Middle frontal gyrus (tissue), 1 donor: ENCODE measurements at regions not wholly inside any gene's neighbourhood (a gene's known extent, or its start where the extent isn't known, plus 50 kb on each side); places are given as distances from the start of the nearest gene placed in this dataset.

Source experiments
- DNase-seq: peaks from one replicate; pipeline ENCODE4 v3.0.0-alpha.2; 2015; ENCODE audit warnings: low spot score; ENCODE audit errors: extremely low spot score

GRCh38 chr10:84770824-84771223, 442.4 kb downstream of the CCSER2 start:
- no peak for DNase-seq

- no peak for DNase-seq
These were observed 455.0 kb downstream of the CCSER2 start for GRCh38 chr10:84783386-84783785.

GRCh38 chr10:84783909-84784308, 455.5 kb downstream of the CCSER2 start:
- no peak for DNase-seq

DNA sequence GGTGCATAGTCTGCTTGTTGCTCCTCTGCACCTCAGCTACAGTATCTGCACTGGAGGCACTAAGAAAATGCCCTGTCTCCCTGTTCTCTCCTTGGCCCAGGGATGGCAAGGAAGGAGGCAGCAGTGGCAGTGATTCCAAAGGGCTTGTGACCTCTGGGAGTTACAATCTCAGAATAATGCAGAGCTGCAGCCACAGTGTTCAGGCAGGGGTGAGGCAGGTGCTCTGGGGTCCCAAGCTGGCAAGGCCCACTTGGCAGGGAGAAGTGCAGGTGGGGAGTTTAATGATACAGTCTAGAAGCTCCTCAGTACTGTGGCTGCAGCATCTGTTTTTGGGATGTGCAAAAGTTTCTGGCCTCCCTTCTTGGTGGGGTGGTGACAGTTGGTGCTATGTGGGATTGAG, 456.4 kb downstream of the CCSER2 start:
- no peak for DNase-seq

DNA sequence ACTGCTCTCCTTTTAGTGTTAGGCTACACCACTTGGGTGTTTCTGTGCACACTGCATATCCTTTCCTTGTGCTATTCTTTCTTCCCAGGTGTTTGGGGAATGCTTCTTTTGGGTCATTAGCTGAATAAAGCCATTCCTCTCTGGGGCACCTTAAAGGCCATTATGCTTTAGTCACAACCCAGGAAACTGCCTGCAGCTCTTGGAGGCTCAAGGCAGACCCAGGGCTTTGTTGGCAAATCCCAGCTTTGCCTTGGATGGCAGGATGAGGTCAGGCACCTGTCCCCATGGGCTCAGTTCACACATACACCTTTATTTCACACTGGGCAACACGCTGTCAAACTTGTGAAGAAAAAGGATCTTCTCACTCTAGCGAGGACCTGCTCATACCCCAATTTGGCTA, 460.6 kb downstream of the CCSER2 start:
- DNase-seq = no peak

DNA sequence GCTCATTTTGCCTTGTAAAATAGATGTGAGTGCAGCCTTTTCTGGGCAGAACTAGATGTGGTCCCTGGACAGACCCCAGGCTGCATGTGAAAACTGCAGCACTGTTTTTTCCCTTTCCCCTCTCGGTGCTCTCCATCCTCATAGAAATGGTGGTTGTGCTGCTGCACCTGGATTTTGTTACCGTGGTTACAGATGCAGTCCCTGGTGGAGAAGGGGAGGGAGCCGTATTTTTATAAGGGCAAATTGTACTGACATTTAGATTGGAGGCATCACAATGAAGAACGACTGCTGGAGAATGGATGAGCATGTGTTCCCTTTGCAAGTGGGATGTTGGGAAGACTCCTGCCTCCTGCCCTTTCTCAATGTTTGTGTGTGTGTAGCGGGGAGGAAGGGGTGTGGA, 469.9 kb downstream of the CCSER2 start:
- no peak for DNase-seq

- DNase-seq = no peak
These were observed 472.8 kb downstream of the CCSER2 start for GRCh38 chr10:84801156-84801555.

DNA sequence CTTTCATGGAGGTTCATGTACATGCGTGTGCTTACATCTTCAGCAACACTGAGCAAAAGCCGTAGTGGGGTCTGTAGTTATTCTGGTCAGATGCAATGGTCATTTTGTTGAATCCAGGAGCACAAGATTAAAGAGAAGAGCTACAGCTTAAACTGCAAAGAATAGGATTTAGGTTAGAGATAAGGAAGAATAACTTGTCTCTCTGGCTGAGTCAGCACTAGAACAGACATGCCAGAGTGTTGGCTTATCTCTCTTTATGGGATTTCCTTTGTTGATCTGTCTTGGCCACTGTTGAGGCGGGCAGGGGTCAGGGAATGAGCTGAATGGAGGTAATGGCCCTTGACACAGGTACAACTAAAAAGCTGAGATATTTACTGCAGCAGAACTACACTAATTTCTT, 473.5 kb downstream of the CCSER2 start:
- no peak for DNase-seq

- DNase-seq = no peak
These were observed 476.8 kb downstream of the CCSER2 start for GRCh38 chr10:84805149-84805548.

DNA sequence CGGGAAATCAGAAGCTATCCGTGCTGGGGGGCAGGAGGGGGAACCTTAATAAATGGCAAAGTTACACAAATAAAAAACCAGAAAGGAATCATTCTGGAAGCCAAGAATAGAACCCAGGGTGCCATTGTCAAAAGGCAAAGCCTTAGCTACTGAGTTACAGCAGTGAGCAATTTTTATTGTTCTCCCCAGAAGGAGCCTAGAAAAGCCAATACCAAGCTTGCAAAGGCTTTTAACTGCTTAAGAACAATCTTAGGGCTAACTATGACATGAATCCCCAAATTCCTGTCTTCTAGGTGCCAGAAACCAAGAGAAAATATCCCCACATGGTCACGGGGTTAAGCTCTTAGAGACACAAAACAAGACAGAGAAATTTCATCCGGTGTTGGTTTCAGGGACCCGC, 482.7 kb downstream of the CCSER2 start:
- no peak for DNase-seq

DNA sequence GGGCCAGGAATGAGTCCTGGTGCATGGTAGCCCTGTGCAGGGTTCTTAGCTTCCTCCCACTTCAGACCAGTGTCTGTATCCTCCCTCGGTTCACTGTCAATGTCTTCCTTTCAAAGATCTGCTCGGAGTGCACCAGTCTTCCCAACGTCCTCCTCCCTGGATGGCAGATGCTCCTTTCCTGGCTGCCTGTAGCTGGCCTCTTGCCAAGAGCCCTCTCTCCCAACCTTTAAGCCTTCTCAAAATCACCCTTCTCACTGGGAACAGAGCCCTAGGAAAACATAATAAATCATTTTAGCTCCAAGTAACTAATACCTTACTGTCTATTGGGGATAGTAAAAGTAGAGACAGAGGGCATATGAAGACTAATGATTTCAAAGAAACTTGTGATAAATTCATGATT, 490.6 kb downstream of the CCSER2 start:
- DNase-seq = no peak

DNA sequence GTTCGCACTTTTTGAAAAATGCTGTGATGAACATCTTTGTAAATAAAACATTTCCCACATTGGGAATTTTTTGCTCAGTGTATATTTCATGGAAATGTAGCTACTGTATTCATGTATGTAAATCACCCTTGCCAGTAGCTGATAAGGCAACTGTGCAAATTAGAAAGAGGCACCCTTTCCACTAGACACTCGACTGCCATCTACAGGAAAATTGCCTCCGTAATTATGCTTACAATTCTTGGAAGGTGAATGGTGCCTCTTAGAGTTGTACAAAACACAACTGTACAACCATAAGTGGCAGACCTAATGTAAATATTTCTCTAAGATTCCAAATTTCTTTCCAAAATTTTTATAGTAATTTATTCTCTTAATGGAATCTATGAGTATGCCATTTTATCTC, 491.7 kb downstream of the CCSER2 start:
- no peak for DNase-seq

DNA sequence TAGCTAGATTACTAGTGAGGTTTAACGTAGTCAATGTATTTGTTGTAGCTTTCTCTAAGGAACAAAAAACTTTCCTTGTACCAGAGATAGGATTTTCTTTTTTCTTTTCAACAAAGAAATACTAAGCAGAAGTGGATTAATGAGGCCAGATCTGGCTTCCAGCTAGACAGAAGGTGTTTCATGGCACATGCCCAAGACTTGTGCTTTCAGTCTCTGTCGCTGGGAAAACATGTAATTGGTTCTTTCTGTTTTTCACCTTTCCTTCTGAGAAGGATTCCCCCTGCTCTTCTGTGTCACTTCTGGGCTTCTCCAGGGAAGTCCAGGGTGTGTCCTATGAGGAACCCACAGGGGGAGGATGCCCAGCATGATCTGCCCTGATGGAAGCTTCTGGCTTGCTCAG, 492.2 kb downstream of the CCSER2 start:
- no peak for DNase-seq

DNA sequence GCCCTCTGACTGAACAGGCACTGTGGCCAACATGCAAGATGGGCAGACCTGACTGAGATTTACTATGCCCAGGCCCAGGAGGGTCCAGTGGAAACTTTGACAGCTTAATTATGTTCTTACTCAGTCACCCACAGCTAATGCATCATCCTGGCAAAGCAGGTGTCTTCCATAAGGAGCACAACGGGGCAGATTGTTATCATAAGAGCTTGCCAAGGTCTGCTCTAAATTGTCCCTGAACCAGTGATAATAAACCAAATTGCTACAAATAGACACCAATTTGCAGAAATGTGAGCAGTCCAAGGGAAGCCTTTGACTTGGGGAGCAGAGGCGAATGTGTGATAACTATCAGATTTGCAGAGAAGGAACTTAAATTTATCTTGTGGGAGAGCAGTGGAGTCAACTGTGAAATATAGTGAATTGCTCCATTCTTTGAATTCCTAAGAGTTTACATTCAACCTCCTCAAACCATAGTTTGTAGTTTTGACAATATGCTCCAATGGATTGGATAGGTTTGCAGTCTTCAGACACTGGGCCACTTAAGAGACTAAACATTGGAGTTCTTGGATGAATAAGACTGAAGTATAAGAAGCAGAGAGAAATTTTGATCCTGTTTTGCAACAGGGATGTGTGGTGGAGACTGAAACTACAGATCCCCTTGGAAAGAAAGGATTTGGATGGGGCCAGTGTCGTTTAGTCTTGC, 494.7 kb downstream of the CCSER2 start:
- DNase-seq = no peak

DNA sequence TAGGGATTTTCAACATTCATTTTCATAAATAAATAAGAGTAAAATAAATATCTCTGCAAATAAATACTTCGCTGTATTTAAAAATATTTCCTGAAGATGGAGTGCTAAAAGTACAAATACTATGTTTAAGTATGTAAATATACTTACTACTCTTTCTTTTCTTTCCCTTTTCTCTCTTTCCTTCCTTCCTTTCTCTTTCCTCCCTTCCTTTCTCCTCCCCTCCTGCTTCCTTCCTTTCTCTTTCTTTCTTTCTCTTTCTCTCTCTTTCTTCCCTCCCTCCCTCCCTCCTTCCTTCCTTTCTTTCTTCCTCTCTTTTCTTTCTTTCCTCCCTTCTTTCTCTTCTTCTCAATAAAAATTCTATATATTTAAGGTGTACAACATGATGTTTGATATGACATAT, 496.1 kb downstream of the CCSER2 start:
- no peak for DNase-seq

- DNase-seq = no peak
These were observed 496.9 kb downstream of the CCSER2 start for GRCh38 chr10:84825330-84825729.

- DNase-seq = no peak
These were observed 498.3 kb downstream of the CCSER2 start for GRCh38 chr10:84826704-84827103.

- DNase-seq = no peak
These were observed 500.7 kb downstream of the CCSER2 start for GRCh38 chr10:84829131-84829530.

- DNase-seq = no peak
These were observed 508.8 kb downstream of the CCSER2 start for GRCh38 chr10:84837041-84837812.

DNA sequence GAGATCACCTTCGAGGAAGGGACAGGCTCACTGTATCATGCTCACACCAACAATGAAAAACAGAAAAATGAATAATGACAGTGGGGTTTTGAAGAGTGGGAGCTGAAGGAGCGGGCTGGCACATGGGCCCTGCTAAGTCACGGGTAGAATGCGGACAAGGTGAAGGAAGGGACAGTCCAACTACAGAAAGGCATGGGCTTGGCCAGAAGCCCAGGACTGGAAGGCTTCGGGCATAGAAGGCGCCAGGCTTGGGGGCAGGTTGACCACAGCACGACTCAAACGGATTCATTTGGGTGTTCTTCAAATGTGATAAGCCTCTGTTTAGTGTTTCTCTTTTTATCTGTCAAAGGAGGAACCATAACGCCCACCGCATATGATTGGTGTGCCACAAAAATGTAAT, 509.5 kb downstream of the CCSER2 start:
- no peak for DNase-seq

- DNase-seq = no peak
These were observed 510.5 kb downstream of the CCSER2 start for GRCh38 chr10:84838851-84839250.

- no peak for DNase-seq
These were observed 514.2 kb downstream of the CCSER2 start for GRCh38 chr10:84842593-84842992.

- DNase-seq = no peak
These were observed 516.1 kb downstream of the CCSER2 start for GRCh38 chr10:84844461-84844860.
